GM12875 (cell line): ENCODE measurements at regions not wholly inside any gene's neighbourhood (a gene's known extent, or its start where the extent isn't known, plus 50 kb on each side); places are given as distances from the start of the nearest gene placed in this dataset.
"Not testable (repeated sequence)": the region's sequence is repeated elsewhere in the genome, so short reads cannot be mapped to it uniquely, and the experiment has no call there.

Source experiments
- H3K4me3 ChIP-seq: one replicate; pipeline ENCODE4 v1.5.1; 2011; ENCODE audit warnings: low read depth, low read length, control low read depth
- TF ChIP-seq, protein P1 (sequence below): IDR thresholded peaks from 2 replicates; pipeline ENCODE4 v1.5.1; 2011; ENCODE audit warnings: low read depth, mild to moderate bottlenecking, control low read depth, inconsistent platforms, low read length, moderate library complexity, borderline replicate concordance; ENCODE audit not compliant: insufficient read depth

DNA sequence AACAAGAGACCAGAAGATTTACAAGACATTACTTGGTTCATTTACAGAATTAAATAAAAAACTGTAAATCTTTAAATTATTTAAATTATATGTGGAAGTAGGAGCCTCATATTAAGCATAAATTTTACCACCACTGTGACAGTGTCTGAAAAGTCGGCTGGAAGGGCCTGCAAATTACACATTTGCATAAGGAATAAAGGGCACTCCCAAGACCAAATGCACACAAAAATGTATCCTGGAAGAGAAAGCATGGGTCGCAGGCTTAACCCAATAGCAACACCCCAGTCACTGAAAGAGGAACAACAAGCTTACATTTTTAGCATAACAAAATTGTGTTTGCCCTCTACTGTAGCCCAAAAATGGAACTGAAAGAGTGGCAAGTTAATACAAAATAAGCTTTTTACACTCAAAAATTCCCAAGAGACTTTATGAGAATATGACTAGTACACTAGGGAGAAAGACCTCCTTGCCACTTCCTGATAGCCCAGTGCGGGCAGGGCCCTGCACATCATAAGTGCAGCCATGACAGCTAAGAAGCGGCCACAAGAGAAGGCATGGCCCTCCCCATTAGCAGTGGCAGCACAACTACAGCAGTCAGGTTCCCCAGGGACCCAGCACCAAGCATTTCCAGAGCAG is 482.0 kb downstream of the DTWD2 start:
- TF ChIP-seq, protein P1, sequence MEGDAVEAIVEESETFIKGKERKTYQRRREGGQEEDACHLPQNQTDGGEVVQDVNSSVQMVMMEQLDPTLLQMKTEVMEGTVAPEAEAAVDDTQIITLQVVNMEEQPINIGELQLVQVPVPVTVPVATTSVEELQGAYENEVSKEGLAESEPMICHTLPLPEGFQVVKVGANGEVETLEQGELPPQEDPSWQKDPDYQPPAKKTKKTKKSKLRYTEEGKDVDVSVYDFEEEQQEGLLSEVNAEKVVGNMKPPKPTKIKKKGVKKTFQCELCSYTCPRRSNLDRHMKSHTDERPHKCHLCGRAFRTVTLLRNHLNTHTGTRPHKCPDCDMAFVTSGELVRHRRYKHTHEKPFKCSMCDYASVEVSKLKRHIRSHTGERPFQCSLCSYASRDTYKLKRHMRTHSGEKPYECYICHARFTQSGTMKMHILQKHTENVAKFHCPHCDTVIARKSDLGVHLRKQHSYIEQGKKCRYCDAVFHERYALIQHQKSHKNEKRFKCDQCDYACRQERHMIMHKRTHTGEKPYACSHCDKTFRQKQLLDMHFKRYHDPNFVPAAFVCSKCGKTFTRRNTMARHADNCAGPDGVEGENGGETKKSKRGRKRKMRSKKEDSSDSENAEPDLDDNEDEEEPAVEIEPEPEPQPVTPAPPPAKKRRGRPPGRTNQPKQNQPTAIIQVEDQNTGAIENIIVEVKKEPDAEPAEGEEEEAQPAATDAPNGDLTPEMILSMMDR: no peak
- no peak overlapping the region for H3K4me3 ChIP-seq

DNA sequence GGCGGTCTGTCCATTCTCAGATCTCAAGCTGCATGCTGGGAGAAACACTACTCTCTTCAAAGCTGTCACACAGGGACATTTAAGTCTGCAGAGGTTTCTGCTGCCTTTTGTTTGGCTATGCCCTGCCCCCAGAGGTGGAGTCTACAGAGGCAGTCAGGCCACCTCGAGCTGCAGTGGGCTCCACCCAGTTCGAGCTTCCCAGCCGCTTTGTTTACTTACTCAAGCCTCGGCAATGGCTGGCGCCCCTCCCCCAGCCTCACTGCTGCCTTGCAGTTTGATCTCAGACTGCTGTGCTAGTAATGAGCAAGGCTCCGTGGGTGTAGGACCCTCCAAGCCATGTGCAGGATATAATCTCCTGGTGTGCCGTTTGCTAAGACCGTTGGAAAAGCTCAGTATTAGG is 486.1 kb downstream of the DTWD2 start:
- H3K4me3 ChIP-seq: not testable (repeated sequence)

DNA sequence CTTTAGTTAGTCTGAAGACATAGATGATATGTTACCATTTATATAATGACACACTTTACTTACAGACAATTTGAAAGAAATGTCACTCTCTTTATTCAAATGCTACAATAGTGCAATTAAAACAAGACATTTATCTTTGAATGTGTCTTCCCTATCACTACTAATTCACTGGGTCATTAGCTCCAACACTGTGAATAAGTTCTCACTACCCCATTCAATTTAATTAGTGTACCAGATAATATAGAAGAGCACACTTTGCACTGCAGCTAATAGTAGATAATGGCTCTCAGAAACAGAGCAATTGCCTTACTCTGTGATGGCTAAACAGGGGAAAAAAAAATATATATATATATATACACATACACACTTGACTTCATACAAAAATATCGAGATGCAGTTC is 497.0 kb downstream of the DTWD2 start:
- H3K4me3 ChIP-seq: no peak overlapping the region
- TF ChIP-seq, protein P1: no peak

DNA sequence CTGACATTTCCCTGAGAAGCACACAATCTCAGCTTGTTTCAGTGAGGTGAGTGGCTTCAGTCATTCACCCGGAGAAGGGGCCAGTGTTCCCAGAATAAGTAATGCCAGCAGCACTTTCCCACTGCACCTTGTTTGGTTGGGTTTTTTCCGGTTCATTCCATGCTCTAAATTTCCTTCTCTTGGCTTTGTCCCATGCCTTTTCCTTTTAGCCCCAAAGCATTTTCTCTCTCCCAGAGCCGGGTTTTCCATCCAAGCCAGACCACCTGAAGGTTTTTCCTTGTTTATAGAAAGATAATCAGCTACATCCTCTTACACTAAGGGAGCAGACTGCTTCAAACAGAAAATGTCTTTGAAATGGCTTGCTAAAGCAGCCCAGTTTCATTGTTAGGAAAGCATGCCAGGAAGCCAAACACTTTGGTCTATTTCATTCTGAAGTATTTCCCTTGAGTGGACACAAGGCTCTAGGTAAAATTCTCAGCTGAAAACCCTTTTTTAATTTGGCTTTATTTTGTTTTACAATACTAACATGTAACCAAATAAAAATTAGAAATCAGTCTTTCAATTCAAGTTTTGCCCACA is 501.6 kb downstream of the DTWD2 start:
- TF ChIP-seq, protein P1: no peak
- no peak overlapping the region for H3K4me3 ChIP-seq

DNA sequence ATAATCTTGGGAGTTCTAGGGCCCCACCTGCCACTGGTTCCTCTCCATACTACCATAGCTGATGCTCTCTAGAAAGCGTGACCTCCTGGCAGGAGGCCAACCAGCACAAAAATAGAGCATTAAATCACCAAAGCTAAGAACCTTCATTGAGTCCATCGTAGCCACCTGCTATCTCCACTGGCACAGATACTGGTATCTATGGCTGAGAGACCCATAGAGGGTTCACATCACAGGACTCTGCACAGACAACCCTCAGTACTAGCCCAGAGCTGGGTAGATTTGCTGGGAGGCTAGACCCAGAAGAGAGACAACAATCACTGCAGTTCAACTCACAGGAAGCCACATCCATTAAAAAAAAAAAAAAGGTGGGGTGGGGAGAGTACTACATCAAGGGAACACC is 509.1 kb downstream of the DTWD2 start:
- TF ChIP-seq, protein P1: no peak
- H3K4me3 ChIP-seq: no peak overlapping the region

DNA sequence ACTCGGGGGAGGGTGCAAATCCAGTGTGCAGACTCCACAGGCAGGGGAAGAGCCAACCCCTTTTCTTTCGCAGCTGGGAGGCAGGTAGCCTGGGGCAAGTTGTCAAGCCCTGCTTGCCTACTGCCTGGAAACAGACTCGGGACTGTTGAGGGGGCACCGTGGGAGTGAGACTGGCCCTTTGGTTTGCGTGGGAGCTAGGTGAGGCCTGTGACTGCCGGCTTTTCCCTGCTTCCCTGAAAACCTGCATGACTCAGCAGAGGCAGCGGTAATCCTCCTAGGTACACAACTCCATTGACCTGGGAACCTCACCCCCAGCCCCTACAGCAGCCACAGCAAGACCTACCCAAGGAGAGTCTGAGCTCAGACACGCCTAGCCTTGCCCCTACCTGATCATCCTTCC is 509.5 kb downstream of the DTWD2 start:
- TF ChIP-seq, protein P1: no peak
- H3K4me3 ChIP-seq: no peak overlapping the region

DNA sequence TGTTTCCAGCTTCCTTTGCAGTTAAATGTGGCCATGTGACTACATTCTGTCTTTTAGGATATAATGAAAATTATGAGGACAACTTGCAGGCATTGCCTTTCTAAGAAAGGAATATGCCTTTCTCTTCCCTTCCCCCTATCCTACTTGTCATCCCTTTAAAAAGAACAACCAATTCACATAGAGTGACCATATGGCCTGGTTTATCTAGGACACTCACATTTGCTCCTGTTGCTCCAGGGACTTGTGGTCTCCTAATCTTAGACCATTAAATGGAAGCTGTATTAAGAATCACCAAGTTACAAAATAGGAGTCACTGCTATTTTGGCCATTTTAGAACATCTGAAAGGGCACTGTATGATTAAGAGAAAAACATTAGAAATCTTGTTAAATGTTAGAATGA is 520.3 kb downstream of the DTWD2 start:
- TF ChIP-seq, protein P1: no peak

DNA sequence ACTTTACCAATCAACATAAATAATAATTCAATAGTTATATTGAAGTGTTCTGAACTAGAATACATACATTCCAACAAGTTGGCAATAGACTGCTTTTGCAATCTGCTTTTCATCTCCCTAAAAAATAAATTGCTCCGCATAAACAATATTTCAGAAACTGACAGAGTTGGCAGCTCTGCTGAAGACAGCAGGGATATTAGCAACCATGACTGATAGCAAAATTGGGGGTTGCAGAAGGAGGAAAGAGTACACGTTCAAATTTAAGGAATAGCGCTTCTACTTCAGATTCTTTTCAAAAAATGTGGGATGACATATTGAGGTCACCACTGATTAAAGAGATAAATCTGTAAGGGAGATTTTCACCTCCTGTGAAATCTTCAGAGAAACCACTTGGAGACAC is 521.2 kb downstream of the DTWD2 start:
- H3K4me3 ChIP-seq: no peak overlapping the region
- TF ChIP-seq, protein P1: no peak

More for the DNA sequence above, 520.3 kb downstream of the DTWD2 start:
- H3K4me3 ChIP-seq: no peak overlapping the region
